Fibroblast of skin of abdomen (primary cell): ENCODE measurements at regions not wholly inside any gene's neighbourhood (a gene's known extent, or its start where the extent isn't known, plus 50 kb on each side); places are given as distances from the start of the nearest gene placed in this dataset.

Source experiments
- DNase-seq: peaks from one replicate; pipeline ENCODE4 v3.0.0-alpha.2; 2013

DNA sequence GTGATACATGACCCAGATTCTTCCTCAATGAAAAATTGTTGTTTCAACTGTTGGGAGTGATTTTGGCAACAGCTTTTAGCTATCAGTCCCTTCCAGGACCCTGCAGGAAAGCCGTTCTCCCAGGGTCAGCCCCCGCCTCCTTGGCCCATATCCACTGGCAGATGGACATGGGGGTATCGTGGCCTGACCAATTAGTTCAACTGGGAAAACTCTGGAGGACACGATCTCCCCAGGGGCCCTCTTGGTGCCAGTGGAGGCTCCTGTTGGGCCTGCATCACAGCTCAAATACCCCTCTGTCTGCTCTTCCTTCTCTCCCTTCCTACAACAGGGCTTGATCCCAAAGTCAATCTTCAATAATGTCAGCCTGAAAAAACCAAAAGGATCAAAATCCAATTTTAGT is 272.5 kb upstream of the B3GAT1 start:
- DNase-seq = no peak

DNA sequence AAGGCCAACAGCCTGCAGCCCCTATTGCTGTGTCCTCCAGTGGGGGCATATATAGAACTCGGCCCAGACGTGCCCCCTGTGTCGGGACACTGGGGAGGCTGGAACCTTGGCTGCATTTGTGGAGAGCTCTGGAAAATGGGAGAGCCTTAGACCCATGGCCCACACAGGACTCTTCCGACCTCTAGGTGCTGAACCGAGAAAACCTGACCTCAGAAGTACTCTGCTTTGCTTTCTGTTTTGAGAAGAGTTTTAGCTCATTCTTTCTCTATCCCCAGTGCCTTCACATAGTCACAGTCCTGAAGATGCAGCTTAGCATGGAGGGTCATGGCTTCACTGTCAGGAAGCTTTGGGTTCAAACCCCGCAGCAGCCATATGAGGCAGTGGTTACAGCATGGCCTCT is 271.8 kb upstream of the B3GAT1 start:
- DNase-seq = no peak

DNA sequence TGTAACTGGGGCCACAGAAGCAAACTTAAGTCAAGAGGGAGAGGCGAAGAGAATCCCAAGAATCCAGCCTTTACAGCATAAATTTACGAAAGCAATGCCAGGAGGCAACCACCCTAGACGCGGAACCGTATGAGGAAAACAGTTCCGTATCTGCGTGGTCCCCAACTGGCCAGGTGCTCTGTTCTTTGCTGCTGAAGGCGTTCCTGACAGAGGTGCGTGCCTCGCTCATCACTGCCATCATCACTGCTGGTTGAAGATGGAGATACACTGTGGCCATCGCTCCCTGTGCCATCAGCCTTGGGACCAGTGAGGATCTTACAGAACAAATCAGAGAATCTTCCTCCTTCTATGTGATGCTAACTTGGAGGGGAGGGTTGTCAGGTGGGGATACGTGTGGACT is 270.5 kb upstream of the B3GAT1 start:
- no peak for DNase-seq

DNA sequence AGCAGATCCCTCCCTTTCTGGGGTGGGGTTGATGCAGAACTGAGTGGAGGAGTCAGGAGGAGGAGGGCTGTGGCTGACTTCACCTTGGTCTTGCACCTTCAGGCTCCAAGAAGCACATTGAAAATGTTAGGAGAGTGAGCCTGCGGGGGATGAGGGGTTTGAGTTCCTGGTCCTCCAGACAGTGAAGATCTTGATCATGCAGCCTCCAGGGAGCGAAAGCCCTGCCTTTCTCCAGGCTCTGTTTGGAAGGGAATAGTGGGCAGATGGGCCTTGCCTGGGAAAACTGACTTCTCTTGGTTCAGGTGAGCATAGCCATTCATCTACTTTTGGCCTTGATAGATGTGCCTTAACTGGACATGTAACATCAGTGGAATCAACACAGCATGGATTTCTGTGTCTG is 267.6 kb upstream of the B3GAT1 start:
- DNase-seq = no peak

DNA sequence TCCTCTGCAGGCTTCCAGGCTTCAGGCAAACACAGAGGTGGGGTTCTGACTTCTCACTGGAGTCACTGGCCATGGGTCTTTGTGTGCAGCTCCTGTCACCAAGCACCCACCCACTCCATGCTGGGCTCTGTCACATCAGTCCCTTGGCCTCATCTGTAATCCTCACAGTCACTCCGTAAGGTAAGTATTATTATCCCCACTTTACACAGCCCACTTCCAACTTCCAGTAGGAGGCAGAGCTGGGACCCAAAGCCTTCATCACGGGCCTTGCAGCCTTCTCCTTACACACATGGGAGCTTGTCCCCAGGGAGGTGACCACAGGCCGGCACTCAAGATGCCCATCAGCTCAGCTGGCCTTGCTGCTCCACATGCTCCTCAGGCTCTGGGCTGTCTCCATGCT is 266.7 kb upstream of the B3GAT1 start:
- DNase-seq = no peak

DNA sequence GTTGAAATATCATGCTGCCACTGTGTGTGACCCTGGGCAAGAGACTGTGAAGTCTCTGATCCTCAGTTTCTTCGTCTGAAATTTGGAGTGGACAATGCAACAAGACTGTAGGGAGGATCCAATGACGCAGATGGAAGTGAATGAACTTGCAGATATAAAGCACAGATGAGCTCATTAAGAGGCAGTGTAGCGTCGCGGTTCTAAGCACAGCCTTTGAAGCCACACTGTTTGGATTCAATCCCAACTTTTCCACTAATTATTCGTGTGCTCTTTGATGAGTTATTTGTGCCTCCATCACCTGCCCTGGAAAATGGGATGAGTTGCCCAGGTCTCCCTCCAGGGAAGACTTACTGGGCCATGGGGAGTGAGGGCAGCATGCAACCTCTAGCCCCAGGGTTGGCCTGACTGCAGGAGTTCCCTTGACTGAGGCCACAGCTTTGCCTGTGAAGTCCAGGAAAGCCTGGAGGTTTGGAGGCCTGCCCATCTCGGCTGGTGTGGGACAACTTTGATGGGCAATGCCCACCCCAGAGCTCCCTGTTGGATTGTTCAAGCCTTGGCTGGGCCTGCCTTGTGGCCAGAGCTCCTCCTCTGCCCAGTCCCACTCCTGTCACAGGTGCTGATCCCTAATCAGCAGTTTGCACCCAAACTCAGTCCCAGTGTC is 266.0 kb upstream of the B3GAT1 start:
- no peak for DNase-seq

DNA sequence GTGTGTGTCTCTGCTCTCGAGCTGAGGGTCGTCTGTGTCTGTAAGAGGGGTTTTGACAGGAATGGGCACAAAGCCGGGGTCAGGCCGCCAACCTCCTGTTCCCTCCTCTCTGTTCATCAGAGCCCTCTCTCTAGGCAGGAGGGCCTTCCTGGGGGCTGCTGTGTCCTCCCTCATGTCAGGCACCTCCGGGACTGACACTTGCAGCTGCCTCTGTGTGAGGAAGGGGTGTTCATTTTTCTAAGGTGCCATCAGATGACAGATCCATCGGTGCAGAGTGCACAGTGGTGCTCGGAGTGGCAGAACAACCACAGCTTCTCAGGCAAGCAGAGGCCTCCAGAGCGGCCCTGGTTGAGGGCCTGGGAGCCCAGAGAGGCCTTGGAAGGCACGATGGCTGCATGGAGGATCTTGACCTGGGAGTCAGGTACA is 265.4 kb upstream of the B3GAT1 start:
- DNase-seq = no peak

DNA sequence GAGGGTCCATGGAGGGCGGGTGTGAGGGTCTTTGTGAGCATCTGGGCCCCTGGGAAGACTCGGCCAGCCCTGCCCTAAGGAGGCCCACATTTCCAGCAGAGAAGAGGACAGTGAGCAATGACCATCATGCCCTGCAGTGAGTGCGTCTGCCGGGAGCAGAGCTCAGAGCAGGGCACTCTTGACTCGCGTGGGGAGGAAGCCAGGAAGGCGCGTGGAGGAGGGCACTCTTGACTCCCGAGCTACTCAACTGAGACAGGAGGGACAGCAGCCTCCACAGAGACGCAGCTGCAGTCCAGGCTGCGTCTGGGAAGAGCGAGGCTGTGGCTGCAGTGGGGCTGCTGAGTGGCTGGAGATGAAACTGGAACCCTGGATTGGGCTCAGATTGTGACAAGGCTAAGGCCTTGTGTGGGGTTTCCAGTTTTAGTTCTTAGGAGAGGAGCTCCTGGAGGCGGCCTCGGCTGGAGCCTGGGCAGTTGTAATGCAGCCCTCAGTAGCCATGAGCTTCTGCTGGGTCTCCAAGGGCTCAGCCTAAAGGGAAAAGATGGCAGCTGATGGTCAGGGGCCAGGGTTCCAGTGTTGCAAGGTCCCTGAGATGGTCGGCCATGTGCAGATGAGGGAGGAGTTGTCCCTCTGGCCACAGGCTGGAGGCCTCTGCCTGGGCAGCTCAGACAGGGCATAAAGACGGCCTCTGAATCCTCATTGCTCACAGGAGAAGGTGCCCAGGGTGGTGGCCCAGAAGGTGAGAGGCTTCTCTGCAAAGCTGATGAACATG is 264.7 kb upstream of the B3GAT1 start:
- DNase-seq = no peak

DNA sequence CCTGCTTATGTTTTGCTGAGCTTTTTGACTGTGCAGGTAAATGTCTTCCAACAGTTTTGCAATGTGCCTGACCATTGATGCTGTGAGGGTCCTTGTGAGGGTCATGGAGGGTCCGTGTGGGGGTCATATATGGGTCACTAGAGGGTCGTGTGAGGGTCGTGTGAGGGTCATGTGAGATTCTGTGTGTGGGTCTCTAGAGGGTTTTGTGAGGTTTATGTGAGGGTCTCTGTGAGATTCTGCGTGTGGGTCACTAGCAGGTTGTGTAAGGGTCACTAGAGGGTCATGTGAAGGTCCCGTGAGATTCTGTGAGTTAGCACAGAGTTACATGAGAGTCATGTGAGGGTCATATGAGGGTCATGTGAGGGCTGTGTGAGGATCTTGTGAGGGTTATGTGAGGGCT is 263.9 kb upstream of the B3GAT1 start:
- DNase-seq = no peak

DNA sequence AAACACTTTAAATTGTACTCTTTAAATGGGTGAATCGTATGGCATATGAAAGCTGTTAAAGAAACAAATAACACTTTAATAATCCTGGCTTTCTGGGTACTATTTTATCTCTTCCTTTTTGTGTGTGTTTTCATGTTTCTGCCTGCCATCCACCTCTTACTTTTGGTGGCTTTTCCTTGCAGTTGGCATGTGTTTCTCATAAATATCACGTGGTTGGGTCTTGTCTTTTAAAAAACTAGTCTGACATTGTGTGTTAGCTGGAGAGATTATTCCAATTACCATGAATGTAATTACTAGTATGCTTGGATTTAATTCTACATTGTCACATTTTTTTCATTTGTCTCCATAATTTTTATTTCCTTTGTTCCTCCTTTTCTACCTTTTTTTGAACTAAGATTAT is 262.9 kb upstream of the B3GAT1 start:
- no peak for DNase-seq

DNA sequence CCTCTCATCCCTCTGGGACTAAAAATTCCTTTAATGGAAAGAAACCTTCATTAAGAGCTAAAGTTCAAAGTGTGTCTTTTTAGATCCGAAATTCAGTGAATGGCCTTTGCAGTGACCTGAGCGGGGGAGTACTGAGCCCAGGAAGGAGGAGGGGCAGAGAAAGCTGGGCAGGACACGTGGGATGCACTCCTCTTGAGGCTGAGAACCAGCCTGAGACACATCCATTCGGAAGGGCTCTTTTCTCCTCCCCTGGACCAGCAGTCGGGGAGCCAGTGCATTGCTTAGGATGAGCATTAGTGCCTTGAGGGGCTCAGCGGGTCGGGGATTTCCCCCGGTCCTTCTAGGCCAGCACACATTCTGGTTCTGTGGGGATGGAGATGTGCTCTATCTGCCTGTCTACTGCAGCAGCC is 258.9 kb upstream of the B3GAT1 start:
- DNase-seq = no peak

DNA sequence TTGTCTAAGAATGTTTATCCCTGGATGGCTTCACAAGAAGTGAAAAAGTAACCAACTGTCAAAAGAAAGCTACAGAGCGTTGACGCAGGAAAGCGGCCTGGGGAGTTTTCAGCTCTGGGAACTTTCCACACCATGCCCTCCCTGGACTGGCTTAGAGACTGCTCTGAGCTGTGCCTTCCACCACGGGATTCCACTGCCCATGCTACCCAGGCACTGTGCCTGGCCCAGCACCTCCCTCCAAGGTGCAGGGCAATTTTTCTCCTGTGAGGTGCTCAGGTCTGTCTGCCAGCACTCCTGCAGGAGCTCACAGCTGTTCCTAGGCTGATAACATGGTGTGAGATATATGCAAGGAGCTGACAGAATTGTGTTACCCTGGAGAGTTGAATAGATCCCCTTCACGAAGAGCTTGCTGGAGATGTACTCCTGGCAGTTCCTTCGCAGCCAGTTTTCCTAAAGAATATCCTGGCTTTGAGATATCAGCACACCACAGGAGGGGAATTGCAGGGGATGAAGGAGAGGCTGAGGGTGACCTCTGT is 258.3 kb upstream of the B3GAT1 start:
- no peak for DNase-seq

DNA sequence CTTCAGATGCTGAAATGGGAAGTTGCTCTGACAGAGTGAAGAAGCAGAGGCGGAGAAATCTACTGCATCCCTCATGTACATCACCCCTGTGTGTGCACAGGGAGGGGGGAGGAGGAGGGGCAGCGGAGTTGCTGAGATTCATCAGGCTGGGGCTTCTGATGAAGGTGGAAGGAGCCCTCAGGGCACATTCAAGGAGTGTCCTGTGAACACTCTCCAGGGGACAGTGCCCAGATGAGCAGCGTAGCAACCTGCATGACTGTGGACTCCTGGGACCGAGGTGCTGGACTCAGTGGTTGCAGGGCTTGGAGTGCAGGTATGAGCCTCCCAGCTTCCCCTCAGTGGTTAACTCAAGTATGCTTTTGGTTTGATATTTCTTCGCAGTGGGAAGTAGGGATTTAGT is 257.8 kb upstream of the B3GAT1 start:
- DNase-seq = no peak

DNA sequence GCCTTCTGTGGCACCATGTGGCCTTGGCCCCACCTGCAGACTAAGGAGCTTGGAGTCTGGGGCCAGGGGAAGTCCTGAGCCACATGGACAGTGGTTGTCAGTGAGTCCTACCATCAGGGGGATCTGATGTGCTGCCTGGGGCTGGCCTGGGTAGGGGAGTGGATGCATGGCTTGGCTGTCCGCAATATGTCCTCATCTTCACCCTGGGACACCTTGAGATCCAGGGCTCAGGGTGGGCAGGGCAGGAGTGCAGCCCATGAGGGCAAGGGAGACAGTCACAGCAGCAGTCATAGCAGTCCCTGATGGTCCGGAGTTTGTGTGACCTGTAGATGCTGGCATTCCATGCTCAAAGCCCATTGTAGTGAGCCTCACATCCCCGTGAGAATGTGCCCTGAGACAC is 256.8 kb upstream of the B3GAT1 start:
- DNase-seq = no peak

DNA sequence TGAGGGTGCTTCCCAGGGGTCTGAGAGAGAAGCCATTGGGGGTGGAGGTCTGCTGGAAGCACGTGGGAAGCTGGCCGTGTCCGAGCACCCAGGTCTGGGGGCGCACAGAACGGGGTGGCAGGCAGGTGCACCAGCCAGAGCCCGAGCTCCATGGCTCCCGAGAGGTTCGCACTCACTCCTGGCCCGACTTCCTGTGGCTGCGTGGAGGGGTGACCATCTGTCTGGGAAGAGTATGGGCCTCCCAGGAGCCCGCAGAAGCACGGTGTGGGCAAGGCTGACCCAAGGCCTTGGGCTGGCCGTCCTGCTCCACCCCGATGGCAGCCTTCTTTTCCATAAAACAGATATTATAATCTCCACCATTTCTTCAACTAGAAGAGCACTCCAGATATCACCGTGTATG is 256.0 kb upstream of the B3GAT1 start:
- no peak for DNase-seq

DNA sequence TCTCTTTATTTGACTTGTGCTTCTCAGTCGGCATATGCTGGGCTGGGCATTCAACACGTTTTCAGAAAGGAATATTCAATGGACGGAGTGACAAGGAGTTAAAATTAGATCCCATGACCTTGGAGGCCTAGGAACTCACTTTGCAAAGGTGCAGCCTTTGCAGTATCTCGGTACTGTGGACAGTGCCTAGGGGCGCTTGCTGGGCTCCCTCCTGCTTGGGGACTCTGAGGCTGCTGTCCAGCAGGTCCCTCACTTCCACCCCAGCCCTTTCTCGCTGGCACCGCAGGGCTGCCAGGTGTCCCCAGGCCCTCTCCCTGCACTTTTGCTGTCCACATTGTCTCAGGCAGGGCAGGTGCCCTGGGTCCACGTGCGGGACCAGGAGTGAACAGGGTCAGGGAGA is 255.5 kb upstream of the B3GAT1 start:
- no peak for DNase-seq

DNA sequence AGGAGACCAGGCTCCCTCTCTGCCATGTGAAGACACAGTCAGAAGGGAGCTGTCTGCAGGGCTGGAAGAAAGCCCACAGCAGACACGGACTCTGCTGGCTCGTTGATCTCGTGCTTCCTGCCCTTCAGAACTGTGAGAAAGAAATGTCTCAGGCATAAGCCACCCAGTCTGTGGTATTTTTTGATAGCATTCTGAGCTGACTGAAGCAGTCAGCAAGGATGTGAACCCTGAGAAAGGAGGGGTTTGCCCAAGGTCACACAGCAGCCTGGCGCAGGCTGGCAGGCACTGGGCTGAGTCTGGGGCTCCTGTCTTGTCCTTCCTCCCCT is 255.1 kb upstream of the B3GAT1 start:
- DNase-seq = no peak

DNA sequence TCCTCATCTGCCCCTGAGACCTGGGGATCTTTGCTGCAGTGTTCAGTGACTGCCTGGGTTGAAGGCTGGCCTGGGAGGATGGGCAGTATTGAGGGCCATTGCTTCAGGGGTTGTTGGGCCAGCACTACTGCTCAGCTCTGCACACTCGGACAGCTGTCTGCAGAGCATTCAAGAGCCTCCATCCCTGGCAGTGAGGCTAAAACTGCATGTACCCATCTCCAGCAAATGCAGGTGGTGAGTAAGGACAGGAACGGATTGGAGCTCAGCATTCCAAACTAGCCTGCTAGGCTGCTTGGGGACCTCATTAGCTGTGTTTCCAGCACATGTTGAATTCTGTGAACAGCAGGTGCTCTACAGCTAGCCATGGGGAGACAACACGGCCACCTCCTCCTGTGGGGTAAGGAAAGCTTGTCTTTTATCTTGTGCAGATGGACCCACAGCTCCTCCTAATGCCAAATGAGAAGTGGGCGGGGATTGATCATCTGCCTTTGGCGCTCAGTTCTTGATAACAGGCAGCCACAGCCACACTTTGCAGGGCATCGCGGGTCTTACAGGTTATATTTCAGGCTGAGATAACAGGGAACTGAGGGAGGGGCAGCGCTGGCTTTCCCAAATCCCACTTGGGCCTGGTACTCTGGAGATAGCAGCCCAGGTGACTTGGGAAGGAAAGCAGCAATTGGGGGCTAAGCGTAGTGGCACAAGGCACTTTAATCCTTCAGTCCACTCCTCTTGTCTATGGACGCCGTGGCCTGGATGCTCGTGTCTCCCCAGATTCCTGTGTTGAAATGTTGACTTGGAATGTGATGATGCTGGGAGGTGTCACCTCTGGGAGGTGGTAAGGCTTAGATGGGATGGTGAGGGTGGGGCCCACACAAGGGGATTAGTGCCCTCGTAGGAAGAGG is 254.5 kb upstream of the B3GAT1 start:
- DNase-seq = no peak

DNA sequence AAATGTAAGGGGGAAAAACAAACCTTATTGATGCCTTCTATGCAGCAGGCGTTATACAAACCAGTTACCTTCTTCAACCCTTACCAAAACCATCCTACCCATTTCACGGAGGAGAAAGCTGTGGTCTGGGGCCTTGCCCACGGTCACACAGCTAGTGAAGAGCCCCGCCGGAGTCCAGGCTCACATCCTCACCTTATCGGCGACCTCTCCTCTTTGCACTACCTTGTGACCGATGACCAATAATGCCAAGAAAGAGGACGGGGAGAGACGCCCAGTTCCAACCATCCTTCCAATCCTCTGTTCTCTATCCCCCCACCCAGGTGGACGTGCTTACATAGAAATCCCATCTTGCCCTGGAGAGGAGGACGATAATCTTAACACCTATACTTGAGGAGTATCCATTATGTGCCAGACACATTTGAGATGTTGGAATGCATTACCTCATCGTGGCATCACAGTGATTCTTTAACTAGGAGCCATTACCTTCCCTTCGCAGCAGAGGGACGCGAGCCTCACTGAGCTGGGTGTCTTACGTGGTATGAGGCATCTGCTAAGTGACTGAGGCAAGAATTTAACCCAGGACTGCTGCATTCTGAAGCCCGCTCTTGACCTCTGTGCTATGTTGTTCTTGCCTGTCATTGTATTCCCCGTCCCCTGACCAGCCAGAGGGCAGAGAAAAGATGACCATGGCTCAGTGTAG is 253.7 kb upstream of the B3GAT1 start:
- DNase-seq = no peak

DNA sequence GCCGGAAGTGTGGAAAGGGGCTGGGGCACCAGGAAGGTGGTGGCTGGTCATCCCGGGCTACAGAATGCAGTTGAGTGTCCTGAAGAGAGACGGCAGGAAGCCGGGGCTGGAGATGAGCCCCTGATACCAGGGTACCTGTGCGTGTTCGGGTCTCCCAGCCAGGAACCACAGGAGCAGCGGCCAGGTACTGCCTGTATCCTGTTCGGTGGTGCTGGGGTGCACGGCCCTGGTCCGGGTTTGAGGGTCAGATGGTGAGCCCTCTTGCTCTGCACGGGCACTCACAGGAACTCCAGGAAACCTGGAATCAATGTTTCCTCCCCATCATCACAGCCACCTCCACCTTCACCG is 253.1 kb upstream of the B3GAT1 start:
- no peak for DNase-seq

DNA sequence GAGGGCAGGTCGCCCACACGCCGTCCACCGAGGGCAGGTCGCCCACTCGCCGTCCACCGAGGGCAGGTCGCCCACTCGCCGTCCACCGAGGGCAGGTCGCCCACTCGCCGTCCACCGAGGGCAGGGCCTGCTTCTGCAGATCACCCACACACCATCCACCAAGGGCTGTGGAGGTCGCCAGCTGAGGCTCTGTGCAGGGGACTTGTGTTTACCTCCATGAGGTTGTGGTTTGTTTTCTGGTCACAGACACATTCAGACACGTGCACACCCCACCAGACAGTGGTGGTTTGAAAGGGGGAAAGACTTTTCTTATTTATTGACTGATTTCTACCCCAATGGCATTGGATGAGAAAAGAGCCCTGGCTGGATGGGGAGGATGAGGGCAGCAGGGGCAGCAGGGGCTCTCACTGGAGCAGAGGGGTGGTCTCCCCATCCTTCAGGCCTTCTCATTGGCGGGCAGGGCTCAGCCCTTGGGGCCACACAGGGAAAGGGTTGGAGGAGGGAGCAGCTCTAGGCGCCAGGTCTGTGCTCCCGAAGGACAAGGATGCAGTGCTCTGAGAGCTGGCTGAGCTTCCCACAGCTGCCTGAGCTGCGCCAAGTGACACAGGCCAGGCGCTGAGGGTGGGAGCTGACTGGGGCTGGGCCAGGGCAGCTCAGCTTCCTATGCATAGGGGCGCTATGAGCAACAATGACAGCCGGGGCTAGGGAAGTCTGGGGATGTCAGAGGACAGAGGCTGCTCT is 252.6 kb upstream of the B3GAT1 start:
- no peak for DNase-seq
